ENCODE measurements at regions not wholly inside any gene's neighbourhood (a gene's known extent, or its start where the extent isn't known, plus 50 kb on each side); places are given as distances from the start of the nearest gene placed in this dataset.
"Not testable (repeated sequence)": the region's sequence is repeated elsewhere in the genome, so short reads cannot be mapped to it uniquely, and the experiment has no call there.

- not testable (repeated sequence) for DNase-seq
Measured at GRCh38 chr2:242009846-242010245, 140.3 kb downstream of the RTP5 start.

DNA sequence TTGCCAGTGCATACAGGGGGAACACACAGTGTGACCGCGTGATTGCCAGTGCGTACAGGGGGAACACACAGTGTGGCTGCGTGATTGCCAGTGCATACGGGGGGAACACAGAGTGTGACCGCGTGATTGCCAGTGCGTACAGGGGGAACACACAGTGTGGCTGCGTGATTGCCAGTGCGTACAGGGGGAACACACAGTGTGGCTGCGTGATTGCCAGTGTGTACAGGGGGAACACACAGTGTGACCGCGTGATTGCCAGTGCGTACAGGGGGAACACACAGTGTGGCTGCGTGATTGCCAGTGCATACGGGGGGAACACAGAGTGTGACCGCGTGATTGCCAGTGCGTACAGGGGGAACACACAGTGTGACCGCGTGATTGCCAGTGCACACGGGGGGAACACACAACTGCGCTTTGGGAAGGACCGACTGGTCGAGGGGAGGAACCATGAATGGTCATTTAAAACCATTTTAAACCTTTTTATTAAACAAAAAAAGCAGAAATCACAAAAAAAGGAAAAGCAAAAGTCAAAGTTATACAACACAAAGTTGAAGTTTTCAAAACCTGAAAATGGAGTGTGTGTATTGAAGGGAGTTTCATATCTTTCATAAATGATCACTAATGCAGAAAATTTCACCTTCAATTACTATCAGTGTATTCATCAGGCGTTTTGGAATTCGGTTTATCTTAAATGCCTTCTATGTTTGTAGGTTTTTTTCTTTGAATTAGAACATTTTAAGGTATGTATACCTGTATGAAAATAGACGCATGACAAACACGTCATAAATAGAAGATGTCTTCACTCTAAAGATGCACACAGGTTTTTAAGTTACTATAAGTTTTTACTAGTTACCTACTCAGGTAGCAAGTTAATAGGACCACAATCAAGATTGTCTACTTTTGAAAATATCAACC lies 141.0 kb downstream of the RTP5 start:
- not testable (repeated sequence) for DNase-seq

- DNase-seq, result no peak
Measured at GRCh38 chr2:242011167-242011513, 141.6 kb downstream of the RTP5 start.

GRCh38 chr2:242011516-242011915 lies 142.0 kb downstream of the RTP5 start:
- DNase-seq, result no peak

GRCh38 chr2:242011991-242012764 lies 142.6 kb downstream of the RTP5 start:
- no peak for DNase-seq

- no peak for DNase-seq
Measured at GRCh38 chr2:242012956-242013764, 143.6 kb downstream of the RTP5 start.

DNA sequence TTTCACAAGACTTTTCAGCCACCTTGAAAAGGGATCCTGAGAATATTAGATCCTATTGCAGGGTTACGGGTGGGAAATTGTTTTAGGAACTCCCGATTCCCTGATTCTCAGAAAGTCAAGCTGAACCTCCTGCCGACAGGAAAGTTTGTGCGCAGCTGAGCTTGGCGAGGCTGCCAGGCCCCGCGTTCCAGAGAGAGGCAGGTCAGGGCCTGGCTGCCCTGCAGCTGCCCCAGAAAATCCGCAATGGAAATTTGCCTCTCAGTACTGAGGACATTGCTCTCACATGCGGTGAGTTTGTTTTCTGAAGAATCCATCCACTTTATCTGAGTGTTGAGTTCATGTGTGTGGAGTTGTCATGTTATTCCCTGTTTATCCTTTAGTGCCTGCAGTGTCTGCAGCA lies 144.2 kb downstream of the RTP5 start:
- no peak for DNase-seq

GRCh38 chr2:242015108-242016065 lies 145.9 kb downstream of the RTP5 start:
- no peak for DNase-seq

DNA sequence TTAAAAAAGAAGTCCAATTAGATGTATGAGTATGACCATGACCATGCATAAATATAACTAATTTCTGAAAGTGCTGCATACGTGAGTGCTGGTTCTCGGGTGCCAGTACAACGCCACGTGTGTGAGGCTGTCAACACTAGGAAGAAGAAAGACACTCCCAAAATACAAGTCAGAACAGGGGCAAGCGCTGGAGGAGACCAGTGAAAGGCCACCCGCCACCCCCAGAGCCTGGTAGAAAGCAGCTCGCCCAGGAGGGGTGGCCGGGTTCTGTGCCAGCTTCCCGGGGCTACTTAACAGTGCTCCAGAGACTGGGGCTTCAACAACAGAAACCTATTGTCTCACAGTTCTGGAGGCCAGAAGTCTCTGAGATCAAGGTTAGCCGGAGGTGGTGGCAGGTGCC lies 147.6 kb downstream of the RTP5 start:
- no peak for DNase-seq

- DNase-seq, result not testable (repeated sequence)
Measured at GRCh38 chr2:242018416-242018815, 148.9 kb downstream of the RTP5 start.

GRCh38 chr2:242019344-242019743 lies 149.8 kb downstream of the RTP5 start:
- DNase-seq, result no peak

- DNase-seq, result peak; percentile 43
Measured at GRCh38 chr2:242020196-242021004, 150.9 kb downstream of the RTP5 start.

GRCh38 chr2:242022550-242023290 lies 153.2 kb downstream of the RTP5 start:
- no peak for DNase-seq

- no peak for DNase-seq
Measured at GRCh38 chr2:242024751-242025355, 155.3 kb downstream of the RTP5 start.

GRCh38 chr2:242027676-242028450 lies 158.3 kb downstream of the RTP5 start:
- DNase-seq, result no peak

- DNase-seq, result no peak
Measured at GRCh38 chr2:242029422-242030225, 160.1 kb downstream of the RTP5 start.

DNA sequence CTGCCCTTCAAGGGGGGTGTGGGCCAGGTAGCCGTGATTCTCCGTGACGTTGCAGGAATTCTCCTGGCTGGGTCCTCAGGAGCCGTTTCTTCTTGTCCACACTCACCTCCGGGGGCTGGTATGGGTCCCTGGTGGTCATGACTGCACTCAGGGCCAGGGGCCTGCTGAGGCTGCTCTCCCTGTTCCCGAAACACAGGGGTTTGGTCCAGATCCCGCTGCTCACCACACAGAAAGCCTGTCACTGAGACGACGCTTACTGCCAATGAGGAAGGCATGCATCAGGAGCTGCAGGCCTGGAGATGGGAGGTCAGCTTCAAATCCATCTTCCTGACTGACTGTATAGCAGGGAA lies 160.7 kb downstream of the RTP5 start:
- DNase-seq, result no peak

DNA sequence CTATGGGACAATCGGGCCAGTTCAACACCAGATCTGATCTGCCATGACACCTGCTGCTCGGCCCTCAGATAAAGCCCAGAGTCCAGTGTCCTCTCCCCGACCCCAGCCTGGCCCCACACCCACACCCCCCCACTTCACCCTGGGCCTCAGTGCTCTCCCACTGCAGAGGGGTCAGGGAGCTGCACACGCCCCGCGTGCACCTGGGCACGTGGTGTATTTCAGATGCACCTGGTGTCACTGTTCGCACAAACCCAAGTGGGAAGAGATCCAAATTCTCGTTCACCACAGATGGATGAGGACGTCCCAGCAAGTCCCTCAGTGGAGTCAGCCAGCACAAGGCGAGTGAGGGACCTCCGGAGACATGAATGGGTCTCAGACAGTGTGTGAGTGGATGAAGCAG lies 161.3 kb downstream of the RTP5 start:
- no peak for DNase-seq
